Neural cell (in vitro differentiated cells): ENCODE measurements at regions not wholly inside any gene's neighbourhood (a gene's known extent, or its start where the extent isn't known, plus 50 kb on each side); places are given as distances from the start of the nearest gene placed in this dataset.

Source experiments
- H2AFZ ChIP-seq: fragments of 200-600, 300-800 bp; sonication (generic), shearing (Covaris generic); 2 replicates; pipeline ENCODE4 v1.6.0; 2014; ENCODE audit warnings: low read depth, mild to moderate bottlenecking, antibody characterized with exemption, low read length, moderate library complexity
- H3F3A ChIP-seq: fragments of 200-600 bp; shearing (Covaris generic); 2 replicates; pipeline ENCODE4 v1.6.1; 2016; ENCODE audit warnings: mild to moderate bottlenecking, moderate library complexity, mixed read lengths, antibody characterized with exemption, low read length; ENCODE audit not compliant: insufficient read depth, poor library complexity, severe bottlenecking
- H3K27ac ChIP-seq: fragments of 200-600, 300-800 bp; sonication (generic), shearing (Covaris generic); 2 replicates; pipeline ENCODE4 v1.5.1; 2014; ENCODE audit warnings: mild to moderate bottlenecking, low read length, moderate library complexity
- H3K27me3 ChIP-seq: fragments of 300-800, 200-600 bp; sonication (generic), shearing (Covaris generic); 2 replicates; pipeline ENCODE4 v1.6.0; 2014; ENCODE audit warnings: mild to moderate bottlenecking, low read depth, low read length, moderate library complexity; ENCODE audit not compliant: insufficient read depth
- H3K36me3 ChIP-seq: fragments of 300-800, 200-600 bp; sonication (generic), shearing (Covaris generic); 2 replicates; pipeline ENCODE4 v1.5.1; 2014; ENCODE audit warnings: mild to moderate bottlenecking, antibody characterized with exemption, low read length, moderate library complexity; ENCODE audit not compliant: insufficient read depth
- H3K4me2 ChIP-seq: fragments of 300-800, 200-600 bp; sonication (generic), shearing (Covaris generic); 2 replicates; pipeline ENCODE4 v1.6.0; 2014; ENCODE audit warnings: mild to moderate bottlenecking, low read length
- H3K4me3 ChIP-seq: fragments of 300-800, 200-600 bp; sonication (generic), shearing (Covaris generic); 2 replicates; pipeline ENCODE4 v1.5.1; 2014; ENCODE audit warnings: mild to moderate bottlenecking, low read length, moderate library complexity
- H3K79me2 ChIP-seq: fragments of 200-600 bp; shearing (Covaris generic); replicated peaks from 2 replicates; pipeline ENCODE4 v1.6.0; 2014; ENCODE audit warnings: mild to moderate bottlenecking, low read length, moderate library complexity; ENCODE audit not compliant: insufficient read depth
- H3K9ac ChIP-seq: fragments of 300-800, 200-600 bp; sonication (generic), shearing (Covaris generic); 2 replicates; pipeline ENCODE4 v1.6.1; 2016; ENCODE audit warnings: mild to moderate bottlenecking, low read length, mixed read lengths
- H3K9me2 ChIP-seq: fragments of 200-600 bp; shearing (Covaris generic); 2 replicates; pipeline ENCODE4 v1.6.1; 2016; ENCODE audit warnings: mild to moderate bottlenecking, low read length, mixed read lengths; ENCODE audit not compliant: insufficient read depth
- H3K9me3 ChIP-seq: fragments of 200-600, 300-800 bp; sonication (generic), shearing (Covaris generic); 2 replicates; pipeline ENCODE4 v1.6.1; 2016; ENCODE audit warnings: mild to moderate bottlenecking, mixed run types, low read length, moderate library complexity, mixed read lengths
- H4K20me1 ChIP-seq: fragments of 200-600 bp; shearing (Covaris generic); 2 replicates; pipeline ENCODE4 v1.6.1; 2016; ENCODE audit warnings: mild to moderate bottlenecking, mixed run types; ENCODE audit not compliant: insufficient read depth
- EP300 ChIP-seq: fragments of 450-650 bp; conservative IDR thresholded peaks from 2 replicates; pipeline ENCODE4 v1.6.1; 2014; ENCODE audit warnings: antibody characterized with exemption, mild to moderate bottlenecking, moderate library complexity; ENCODE audit not compliant: poor library complexity, severe bottlenecking
- EZH2 ChIP-seq: fragments of 200-600, 300-800 bp; shearing (Covaris generic), sonication (generic); IDR thresholded peaks from 2 replicates; pipeline ENCODE4 v1.6.1; 2014; ENCODE audit warnings: antibody characterized with exemption, low read length, borderline replicate concordance, mild to moderate bottlenecking; ENCODE audit not compliant: insufficient read depth, poor library complexity, severe bottlenecking
- MXI1 ChIP-seq: fragments of 450-650 bp; conservative IDR thresholded peaks from 2 replicates; pipeline ENCODE4 v1.6.1; 2014; ENCODE audit warnings: antibody characterized with exemption, mild to moderate bottlenecking; ENCODE audit not compliant: poor library complexity, severe bottlenecking
- POLR2AphosphoS5 ChIP-seq: IDR thresholded peaks from 2 replicates; pipeline ENCODE4 v1.6.1; 2012
- RAD21 ChIP-seq: fragments of 450-650 bp; conservative IDR thresholded peaks from 2 replicates; pipeline ENCODE4 v1.6.1; 2014; ENCODE audit warnings: antibody characterized with exemption, mild to moderate bottlenecking, moderate library complexity
- SMC3 ChIP-seq: fragments of 450-650 bp; conservative IDR thresholded peaks from 2 replicates; pipeline ENCODE4 v1.6.1; 2014; ENCODE audit warnings: antibody characterized with exemption, mild to moderate bottlenecking, moderate library complexity; ENCODE audit not compliant: poor library complexity
- TAF1 ChIP-seq: IDR thresholded peaks from 2 replicates; pipeline ENCODE4 v1.6.1; 2012; ENCODE audit warnings: low read depth
- TF ChIP-seq, protein P1 (sequence below): fragments of 450-650 bp; IDR thresholded peaks from 2 replicates; pipeline ENCODE4 v1.5.1; 2014; ENCODE audit warnings: antibody characterized with exemption, mild to moderate bottlenecking, moderate library complexity; ENCODE audit not compliant: poor library complexity, severe bottlenecking
- TF ChIP-seq, protein P2 (sequence below): IDR thresholded peaks from 2 replicates; pipeline ENCODE4 v1.6.1; 2012; ENCODE audit warnings: borderline replicate concordance

GRCh38 chr3:106033654-106034053 lies 164.8 kb upstream of the CBLB start:
- Histone ChIP-seq H3K27ac (no peak overlapping the region), H3K79me2 (no peaks in the 10 kb centered on the region), H4K20me1 (no peaks in the 10 kb centered on the region), H3F3A (no peaks in the 10 kb centered on the region), H3K9ac (no peak overlapping the region), H3K36me3 (no peaks in the 10 kb centered on the region), H3K4me3 (no peak overlapping the region), H3K27me3 (no peaks in the 10 kb centered on the region), H2AFZ (no peak overlapping the region), H3K9me3 (no peaks in the 10 kb centered on the region), H3K9me2 (no peaks in the 10 kb centered on the region), H3K4me2 (no peak overlapping the region)
- TF ChIP-seq RAD21 (no peak), EZH2 (no peak), EP300 (no peak), POLR2AphosphoS5 (no peak)
- TF ChIP-seq, protein P1, sequence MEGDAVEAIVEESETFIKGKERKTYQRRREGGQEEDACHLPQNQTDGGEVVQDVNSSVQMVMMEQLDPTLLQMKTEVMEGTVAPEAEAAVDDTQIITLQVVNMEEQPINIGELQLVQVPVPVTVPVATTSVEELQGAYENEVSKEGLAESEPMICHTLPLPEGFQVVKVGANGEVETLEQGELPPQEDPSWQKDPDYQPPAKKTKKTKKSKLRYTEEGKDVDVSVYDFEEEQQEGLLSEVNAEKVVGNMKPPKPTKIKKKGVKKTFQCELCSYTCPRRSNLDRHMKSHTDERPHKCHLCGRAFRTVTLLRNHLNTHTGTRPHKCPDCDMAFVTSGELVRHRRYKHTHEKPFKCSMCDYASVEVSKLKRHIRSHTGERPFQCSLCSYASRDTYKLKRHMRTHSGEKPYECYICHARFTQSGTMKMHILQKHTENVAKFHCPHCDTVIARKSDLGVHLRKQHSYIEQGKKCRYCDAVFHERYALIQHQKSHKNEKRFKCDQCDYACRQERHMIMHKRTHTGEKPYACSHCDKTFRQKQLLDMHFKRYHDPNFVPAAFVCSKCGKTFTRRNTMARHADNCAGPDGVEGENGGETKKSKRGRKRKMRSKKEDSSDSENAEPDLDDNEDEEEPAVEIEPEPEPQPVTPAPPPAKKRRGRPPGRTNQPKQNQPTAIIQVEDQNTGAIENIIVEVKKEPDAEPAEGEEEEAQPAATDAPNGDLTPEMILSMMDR: no peak
- TF ChIP-seq, protein P2, sequence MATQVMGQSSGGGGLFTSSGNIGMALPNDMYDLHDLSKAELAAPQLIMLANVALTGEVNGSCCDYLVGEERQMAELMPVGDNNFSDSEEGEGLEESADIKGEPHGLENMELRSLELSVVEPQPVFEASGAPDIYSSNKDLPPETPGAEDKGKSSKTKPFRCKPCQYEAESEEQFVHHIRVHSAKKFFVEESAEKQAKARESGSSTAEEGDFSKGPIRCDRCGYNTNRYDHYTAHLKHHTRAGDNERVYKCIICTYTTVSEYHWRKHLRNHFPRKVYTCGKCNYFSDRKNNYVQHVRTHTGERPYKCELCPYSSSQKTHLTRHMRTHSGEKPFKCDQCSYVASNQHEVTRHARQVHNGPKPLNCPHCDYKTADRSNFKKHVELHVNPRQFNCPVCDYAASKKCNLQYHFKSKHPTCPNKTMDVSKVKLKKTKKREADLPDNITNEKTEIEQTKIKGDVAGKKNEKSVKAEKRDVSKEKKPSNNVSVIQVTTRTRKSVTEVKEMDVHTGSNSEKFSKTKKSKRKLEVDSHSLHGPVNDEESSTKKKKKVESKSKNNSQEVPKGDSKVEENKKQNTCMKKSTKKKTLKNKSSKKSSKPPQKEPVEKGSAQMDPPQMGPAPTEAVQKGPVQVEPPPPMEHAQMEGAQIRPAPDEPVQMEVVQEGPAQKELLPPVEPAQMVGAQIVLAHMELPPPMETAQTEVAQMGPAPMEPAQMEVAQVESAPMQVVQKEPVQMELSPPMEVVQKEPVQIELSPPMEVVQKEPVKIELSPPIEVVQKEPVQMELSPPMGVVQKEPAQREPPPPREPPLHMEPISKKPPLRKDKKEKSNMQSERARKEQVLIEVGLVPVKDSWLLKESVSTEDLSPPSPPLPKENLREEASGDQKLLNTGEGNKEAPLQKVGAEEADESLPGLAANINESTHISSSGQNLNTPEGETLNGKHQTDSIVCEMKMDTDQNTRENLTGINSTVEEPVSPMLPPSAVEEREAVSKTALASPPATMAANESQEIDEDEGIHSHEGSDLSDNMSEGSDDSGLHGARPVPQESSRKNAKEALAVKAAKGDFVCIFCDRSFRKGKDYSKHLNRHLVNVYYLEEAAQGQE: no peak

DNA sequence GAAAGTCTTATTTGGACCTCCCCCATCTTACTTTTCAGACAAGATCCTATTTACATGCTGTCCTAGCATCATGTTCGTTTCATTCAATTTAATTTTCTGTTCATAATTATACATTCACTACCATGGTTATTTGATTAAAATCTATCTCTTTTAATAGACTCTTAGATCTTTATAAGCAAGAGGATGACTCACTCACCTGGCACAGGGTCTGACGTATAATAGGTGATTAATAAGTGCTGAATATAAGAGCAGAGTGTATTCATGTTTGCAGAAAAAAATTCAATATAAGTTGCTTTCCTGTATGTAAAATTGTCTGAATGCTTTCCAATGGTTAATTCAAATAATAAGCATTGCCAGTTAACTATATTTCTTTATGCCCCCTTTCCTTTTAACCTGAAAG lies 165.5 kb upstream of the CBLB start:
- TF ChIP-seq TAF1 (no peak), EP300 (no peak), SMC3 (no peak), RAD21 (no peak), MXI1 (no peak), EZH2 (no peak), POLR2AphosphoS5 (no peak)
- TF ChIP-seq, protein P1: no peak
- TF ChIP-seq, protein P2: no peak
- Histone ChIP-seq H2AFZ (no peak overlapping the region), H3K79me2 (no peaks in the 10 kb centered on the region), H3K36me3 (no peaks in the 10 kb centered on the region), H3K9me3 (no peaks in the 10 kb centered on the region), H3K27me3 (no peaks in the 10 kb centered on the region), H3K9ac (no peak overlapping the region), H3F3A (no peaks in the 10 kb centered on the region), H4K20me1 (no peaks in the 10 kb centered on the region), H3K9me2 (no peaks in the 10 kb centered on the region), H3K27ac (no peak overlapping the region), H3K4me3 (no peak overlapping the region), H3K4me2 (no peak overlapping the region)
